ENCODE measurements at regions not wholly inside any gene's neighbourhood (a gene's known extent, or its start where the extent isn't known, plus 50 kb on each side); places are given as distances from the start of the nearest gene placed in this dataset.

GRCh38 chr7:31260851-31261250 lies 79.7 kb downstream of the NEUROD6 start:
- Mint-ChIP-seq H3K4me1 (ENCODE audit: low read depth) (no peaks in the 10 kb centered on the region), H3K9me3 (peaks cover 19% of the 10 kb centered on the region), H3K27ac (no peak overlapping the region), H3K36me3 (ENCODE audit: low read depth) (no peaks in the 10 kb centered on the region), H3K4me3 (no peak overlapping the region), H3K27me3 (ENCODE audit: insufficient read depth) (no peaks in the 10 kb centered on the region)
- DNase-seq = no peak
- TF ChIP-seq, protein P1, sequence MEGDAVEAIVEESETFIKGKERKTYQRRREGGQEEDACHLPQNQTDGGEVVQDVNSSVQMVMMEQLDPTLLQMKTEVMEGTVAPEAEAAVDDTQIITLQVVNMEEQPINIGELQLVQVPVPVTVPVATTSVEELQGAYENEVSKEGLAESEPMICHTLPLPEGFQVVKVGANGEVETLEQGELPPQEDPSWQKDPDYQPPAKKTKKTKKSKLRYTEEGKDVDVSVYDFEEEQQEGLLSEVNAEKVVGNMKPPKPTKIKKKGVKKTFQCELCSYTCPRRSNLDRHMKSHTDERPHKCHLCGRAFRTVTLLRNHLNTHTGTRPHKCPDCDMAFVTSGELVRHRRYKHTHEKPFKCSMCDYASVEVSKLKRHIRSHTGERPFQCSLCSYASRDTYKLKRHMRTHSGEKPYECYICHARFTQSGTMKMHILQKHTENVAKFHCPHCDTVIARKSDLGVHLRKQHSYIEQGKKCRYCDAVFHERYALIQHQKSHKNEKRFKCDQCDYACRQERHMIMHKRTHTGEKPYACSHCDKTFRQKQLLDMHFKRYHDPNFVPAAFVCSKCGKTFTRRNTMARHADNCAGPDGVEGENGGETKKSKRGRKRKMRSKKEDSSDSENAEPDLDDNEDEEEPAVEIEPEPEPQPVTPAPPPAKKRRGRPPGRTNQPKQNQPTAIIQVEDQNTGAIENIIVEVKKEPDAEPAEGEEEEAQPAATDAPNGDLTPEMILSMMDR (IDR thresholded peaks at IDR 0.05) = no peak

DNA sequence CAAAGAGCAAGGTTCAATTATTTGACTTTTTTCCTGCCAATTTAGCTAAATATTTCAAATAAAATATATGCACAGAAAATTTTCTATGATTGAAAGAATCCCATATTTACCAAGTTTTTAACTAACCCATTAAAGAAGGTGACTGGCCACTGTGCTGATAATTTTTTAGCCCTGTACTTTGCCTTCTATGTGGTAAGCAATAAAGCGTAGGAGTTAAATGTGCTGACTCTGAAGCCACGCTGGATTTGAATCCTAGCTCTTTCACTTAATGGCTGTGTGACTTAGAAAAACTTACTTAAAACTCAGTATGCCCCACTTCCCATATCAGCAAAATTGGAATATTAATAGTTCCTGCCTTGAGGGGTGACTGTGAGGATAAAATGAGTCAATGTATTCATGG lies 82.1 kb downstream of the NEUROD6 start:
- DNase-seq = no peak
- H3K4me3 Mint-ChIP-seq = no peak overlapping the region
- no peak overlapping the region for H3K27ac Mint-ChIP-seq
- H3K27me3 Mint-ChIP-seq (ENCODE audit: insufficient read depth) = no peaks in the 10 kb centered on the region
- TF ChIP-seq, protein P1 (IDR thresholded peaks at IDR 0.05) = no peak
- no peaks in the 10 kb centered on the region for H3K36me3 Mint-ChIP-seq (ENCODE audit: low read depth)
- no peaks in the 10 kb centered on the region for H3K4me1 Mint-ChIP-seq (ENCODE audit: low read depth)
- H3K9me3 Mint-ChIP-seq = peaks cover 21% of the 10 kb centered on the region

- peaks cover 19% of the 10 kb centered on the region for H3K9me3 Mint-ChIP-seq
- TF ChIP-seq, protein P1 (IDR thresholded peaks at IDR 0.05) = no peak
- DNase-seq = no peak
- H3K4me3 Mint-ChIP-seq = no peak overlapping the region
- H3K4me1 Mint-ChIP-seq (ENCODE audit: low read depth) = no peaks in the 10 kb centered on the region
- no peak overlapping the region for H3K27ac Mint-ChIP-seq
- no peaks in the 10 kb centered on the region for H3K27me3 Mint-ChIP-seq (ENCODE audit: insufficient read depth)
- no peaks in the 10 kb centered on the region for H3K36me3 Mint-ChIP-seq (ENCODE audit: low read depth)
Observed at GRCh38 chr7:31256506-31256905, 84.0 kb downstream of the NEUROD6 start.

- Mint-ChIP-seq H3K36me3 (ENCODE audit: low read depth) (no peaks in the 10 kb centered on the region), H3K9me3 (peaks cover 22% of the 10 kb centered on the region), H3K27me3 (ENCODE audit: insufficient read depth) (no peaks in the 10 kb centered on the region), H3K4me1 (ENCODE audit: low read depth) (no peaks in the 10 kb centered on the region), H3K4me3 (no peak overlapping the region), H3K27ac (no peak overlapping the region)
- DNase-seq = no peak
- TF ChIP-seq, protein P1 (IDR thresholded peaks at IDR 0.05) = no peak
Observed at GRCh38 chr7:31254926-31255325, 85.6 kb downstream of the NEUROD6 start.

- H3K36me3 Mint-ChIP-seq (ENCODE audit: low read depth) = no peaks in the 10 kb centered on the region
- no peak overlapping the region for H3K27ac Mint-ChIP-seq
- DNase-seq = no peak
- peaks cover 31% of the 10 kb centered on the region for H3K9me3 Mint-ChIP-seq
- H3K4me3 Mint-ChIP-seq = no peak overlapping the region
- no peaks in the 10 kb centered on the region for H3K27me3 Mint-ChIP-seq (ENCODE audit: insufficient read depth)
- no peaks in the 10 kb centered on the region for H3K4me1 Mint-ChIP-seq (ENCODE audit: low read depth)
- TF ChIP-seq, protein P1 (IDR thresholded peaks at IDR 0.05) = no peak
Observed at GRCh38 chr7:31253532-31253931, 87.0 kb downstream of the NEUROD6 start.

DNA sequence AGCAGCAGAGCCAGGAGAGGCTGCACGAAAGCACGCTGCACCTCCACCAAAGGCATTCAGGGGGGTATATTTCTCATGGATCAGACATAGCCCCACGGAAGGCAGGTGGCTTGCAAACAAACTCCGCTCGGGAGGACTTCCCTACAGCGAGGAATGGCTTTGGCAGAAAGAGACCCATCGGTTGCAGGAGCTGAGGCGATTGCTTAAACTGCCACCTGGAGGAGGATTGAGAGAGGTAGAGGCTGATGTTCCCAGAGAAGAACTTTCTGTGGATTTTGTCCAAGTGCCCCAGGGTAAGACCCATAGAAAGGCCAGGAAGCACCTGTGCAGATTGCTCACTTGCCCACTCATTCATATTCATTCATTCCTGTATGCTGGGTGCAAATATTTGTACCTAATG lies 89.1 kb downstream of the NEUROD6 start:
- Mint-ChIP-seq H3K27me3 (ENCODE audit: insufficient read depth) (no peaks in the 10 kb centered on the region), H3K9me3 (peaks cover 27% of the 10 kb centered on the region), H3K4me3 (no peak overlapping the region), H3K36me3 (ENCODE audit: low read depth) (no peaks in the 10 kb centered on the region), H3K27ac (no peak overlapping the region), H3K4me1 (ENCODE audit: low read depth) (no peaks in the 10 kb centered on the region)
- no peak for DNase-seq
- TF ChIP-seq, protein P1 (IDR thresholded peaks at IDR 0.05) = no peak
